NCI-H1105 treated with DMSO at 0.1 percent for 48 hours (cell line): ENCODE measurements at regions not wholly inside any gene's neighbourhood (a gene's known extent, or its start where the extent isn't known, plus 50 kb on each side); places are given as distances from the start of the nearest gene placed in this dataset.
A peak's percentile ranks its signal among the peaks of the same experiment; 100 is the strongest.

Experiments
- DNase-seq: peaks from one replicate; lab custom pipeline; 2025; lab: John Stamatoyannopoulos, UW

GRCh38 chr14:51145246-51145645, 50.3 kb upstream of the TRIM9 start:
- no peak for DNase-seq

- no peak for DNase-seq
Measured at GRCh38 chr14:51147183-51147582, 52.3 kb upstream of the TRIM9 start.

GRCh38 chr14:51155326-51155725, 60.4 kb upstream of the TRIM9 start:
- no peak for DNase-seq

- DNase-seq: peak; percentile 75
Measured at GRCh38 chr14:51157012-51157411, 62.1 kb upstream of the TRIM9 start.

DNA sequence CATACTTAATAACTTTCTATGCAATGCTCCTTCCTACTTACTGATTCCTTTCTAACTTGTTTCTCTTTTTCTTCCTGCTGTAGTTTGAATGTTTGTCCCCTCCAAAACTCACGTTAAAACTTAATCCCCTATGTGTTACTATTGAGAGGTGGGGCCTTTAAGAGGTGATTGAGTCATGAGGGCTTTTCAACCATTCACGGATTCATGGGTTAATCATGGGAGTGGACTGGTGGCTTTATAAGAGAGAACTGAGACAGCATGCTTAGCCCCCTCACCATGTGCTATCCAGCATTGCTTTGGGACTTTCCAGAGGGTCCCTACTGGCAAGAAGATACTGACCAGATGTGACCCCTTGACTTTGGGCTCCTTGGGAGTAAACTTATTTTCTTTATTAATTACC, 66.0 kb upstream of the TRIM9 start:
- DNase-seq: no peak

DNA sequence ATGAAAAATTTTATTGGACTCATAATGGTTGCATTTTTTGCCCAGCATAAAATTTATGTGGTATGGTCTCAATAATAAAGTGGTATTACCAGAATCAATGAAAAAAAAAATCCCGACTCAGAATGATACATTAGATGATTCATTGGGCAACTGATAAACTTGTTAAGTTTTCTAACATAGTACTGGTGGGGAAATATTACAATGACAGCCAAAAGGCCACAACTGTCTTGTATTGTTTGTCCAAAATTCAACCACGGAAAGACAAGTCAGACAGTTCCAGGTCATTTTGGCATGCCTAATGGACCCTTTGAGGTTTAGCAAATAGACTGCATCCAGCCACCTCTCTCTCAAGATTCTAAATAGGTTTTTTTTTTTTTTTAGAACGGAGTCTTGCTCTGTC, 70.5 kb upstream of the TRIM9 start:
- no peak for DNase-seq

GRCh38 chr14:51167587-51168214, 72.3 kb upstream of the TMX1 start:
- DNase-seq: no peak

DNA sequence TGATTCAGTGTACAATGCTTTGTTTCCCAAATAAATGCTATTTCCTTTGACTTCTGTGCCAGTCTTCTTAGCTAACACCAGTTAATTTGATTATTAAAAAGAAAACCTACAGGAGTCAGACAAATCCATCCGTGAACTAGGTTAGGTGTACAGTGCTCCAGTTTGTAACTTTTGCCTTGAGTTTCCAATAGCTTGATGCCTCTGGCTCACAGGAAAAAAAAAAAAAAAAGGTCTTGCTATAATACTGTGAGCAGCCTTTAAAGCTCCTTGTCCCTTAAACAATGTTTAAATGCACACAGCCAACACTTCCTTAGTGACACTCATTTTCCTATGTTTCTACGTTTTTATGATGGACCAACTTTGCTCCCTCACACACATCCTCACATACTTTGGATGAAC, 71.8 kb upstream of the TMX1 start:
- no peak for DNase-seq

DNA sequence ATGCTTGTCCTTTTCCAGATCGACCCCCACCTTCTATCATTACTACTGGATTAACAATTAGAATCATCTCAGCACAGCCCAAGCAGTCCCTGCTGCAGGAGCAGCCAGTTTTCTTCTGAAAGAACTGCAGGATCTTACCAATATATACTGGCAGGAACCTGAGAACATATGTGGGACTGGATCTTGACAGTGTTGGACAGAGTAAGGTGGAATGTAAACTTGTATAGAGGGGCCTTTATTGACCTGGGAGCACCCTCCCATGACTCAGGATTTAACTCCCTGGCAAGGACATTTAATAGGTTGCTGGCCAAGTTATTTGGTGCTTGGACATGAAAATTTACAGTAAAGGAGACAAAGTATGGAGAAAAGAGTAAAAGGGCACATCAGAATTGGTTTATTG, 66.2 kb upstream of the TMX1 start:
- DNase-seq: no peak

- DNase-seq: peak; percentile 63
Measured at GRCh38 chr14:51176839-51177238, 63.2 kb upstream of the TMX1 start.

DNA sequence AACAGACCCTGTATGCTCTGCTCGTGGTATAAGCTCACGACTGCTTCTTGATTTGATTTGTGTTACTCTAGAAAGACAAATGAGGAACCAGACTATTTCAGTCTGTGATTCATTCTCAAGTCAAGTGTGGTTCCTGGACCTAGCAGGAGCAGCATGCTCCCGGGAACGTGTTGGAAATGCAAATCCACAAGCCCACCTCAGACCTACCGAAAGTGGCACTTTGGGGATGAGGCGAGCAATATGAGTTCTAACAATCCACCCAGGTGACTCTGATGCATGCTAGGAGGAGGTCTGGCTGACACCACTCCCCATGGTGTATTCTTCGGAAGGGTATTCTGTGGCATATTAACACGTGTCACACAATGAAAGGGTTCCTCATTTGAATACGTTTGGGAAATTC, 59.5 kb upstream of the TMX1 start:
- no peak for DNase-seq

GRCh38 chr14:51182131-51182565, 57.9 kb upstream of the TMX1 start:
- peak; percentile 29 for DNase-seq

GRCh38 chr14:51185180-51185579, 54.9 kb upstream of the TMX1 start:
- DNase-seq: no peak

- no peak for DNase-seq
Measured at GRCh38 chr14:51185754-51186153, 54.3 kb upstream of the TMX1 start.

DNA sequence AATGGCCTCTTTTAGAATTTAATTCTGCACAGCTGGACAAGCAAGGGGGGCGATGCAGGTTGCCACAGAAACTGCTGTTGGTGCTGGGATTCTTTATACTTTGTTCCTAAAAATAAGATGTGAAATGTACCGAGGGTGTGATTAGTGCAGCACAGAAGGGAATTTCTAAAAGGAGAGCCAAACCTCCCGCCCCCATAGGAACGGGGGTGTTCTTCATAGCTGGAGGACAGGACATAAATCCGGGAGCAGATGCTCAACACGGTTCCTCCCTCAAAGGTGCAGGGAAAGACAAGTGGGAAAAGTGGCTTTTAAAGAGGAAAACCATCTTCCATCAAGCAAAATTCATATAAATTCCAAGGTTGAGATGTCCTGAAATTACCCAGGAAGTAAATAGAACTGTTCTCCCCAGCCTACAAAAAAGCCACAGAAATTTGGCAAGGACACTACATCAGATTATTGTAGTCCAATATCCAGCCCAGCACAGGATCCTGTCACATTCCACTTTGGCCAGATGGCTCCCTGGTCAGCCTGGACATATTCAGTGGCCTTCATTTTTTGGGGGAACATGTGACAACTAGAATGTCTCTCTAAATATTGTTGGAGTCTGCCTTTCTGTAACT, 51.4 kb upstream of the TMX1 start:
- DNase-seq: no peak

DNA sequence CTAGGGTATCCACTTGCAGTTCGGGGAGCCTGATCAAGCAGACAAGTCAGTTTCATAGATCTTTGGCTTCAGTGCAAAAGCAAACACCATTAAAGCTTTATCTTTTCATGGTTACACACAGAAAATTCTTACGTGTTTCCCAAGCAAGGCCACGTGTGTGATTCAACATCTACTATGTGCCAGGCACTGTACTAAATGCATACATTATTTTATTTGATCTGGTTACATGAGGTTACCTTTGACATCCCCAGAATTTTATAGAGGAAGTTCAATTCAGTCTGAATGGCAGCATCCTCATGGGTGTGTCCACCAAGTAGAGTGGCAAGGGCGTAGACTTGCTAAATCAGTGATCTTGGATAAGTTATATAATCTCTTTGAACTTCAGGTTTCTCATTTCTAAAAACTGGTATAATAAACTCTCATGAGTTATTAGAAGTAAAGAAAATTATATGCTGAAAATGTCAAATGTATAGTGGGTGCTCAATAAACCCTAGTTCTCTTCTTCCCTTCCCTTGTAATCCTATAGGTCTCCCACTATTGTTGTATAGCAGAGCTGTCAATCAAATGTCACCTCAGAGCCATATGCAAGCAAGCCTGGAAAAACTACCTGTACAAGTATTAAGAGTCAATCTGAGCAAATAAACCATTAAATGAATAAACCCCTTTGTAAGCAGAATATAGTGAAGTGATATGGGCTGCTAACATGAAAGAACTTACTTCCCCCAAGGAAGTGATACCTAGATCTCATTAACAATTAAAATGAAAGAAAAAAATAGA, 50.3 kb upstream of the TMX1 start:
- no peak for DNase-seq
